Tibial nerve (tissue), 4 donors: ENCODE measurements at regions not wholly inside any gene's neighbourhood (a gene's known extent, or its start where the extent isn't known, plus 50 kb on each side); places are given as distances from the start of the nearest gene placed in this dataset.

Experiments
- DNase-seq, 2 donors: peaks; one replicate each; pipeline ENCODE4 v3.0.0-alpha.2; 2019; ENCODE audit warnings: low spot score in 2 of 2
- H3K27ac ChIP-seq, 4 donors: fragments of 200-600 bp; sonication (generic) in 3 of 4; one replicate each; pipeline ENCODE4 v1.5.1; 2017 to 2019; ENCODE audit warnings: mild to moderate bottlenecking in 1 of 4
- H3K27me3 ChIP-seq, 2 donors: fragments of 200-600 bp; sonication (generic) in 1 of 2; one replicate each; pipeline versions ENCODE4 v1.5.1 to v1.6.0; 2017 to 2019
- H3K36me3 ChIP-seq, 3 donors: fragments of 200-600 bp; sonication (generic); one replicate each; pipeline ENCODE4 v1.5.1; 2018 to 2019
- H3K4me1 ChIP-seq, 4 donors: fragments of 200-600 bp; sonication (generic) in 3 of 4; one replicate each; pipeline ENCODE4 v1.5.1; 2017 to 2019
- H3K4me3 ChIP-seq, 4 donors: fragments of 200-600 bp; sonication (generic) in 3 of 4; one replicate each; pipeline ENCODE4 v1.5.1; 2017 to 2019; ENCODE audit warnings: mild to moderate bottlenecking in 1 of 4, moderate library complexity in 1 of 4
- H3K9me3 ChIP-seq, 4 donors: fragments of 200-600 bp; sonication (generic) in 3 of 4; one replicate each; pipeline ENCODE4 v1.5.1; 2017 to 2019
- EP300 ChIP-seq, 2 donors: sonication (generic); formaldehyde crosslinking; IDR thresholded peaks; one replicate each; pipeline ENCODE4 v1.6.1; 2017; ENCODE audit warnings: antibody characterized with exemption in 2 of 2, mild to moderate bottlenecking in 1 of 2
- POLR2A ChIP-seq, 2 donors: fragments of 450-650 bp; IDR thresholded peaks; one replicate each; pipeline ENCODE4 v1.6.1; 2017; ENCODE audit warnings: antibody characterized with exemption in 2 of 2, mild to moderate bottlenecking in 2 of 2, moderate library complexity in 2 of 2
- WGBS, 2 donors: methylation state at CpG; one replicate each; pipeline ENCODE4 v1.1.5; 2018; 5-methylcytosine and 5-hydroxymethylcytosine counted together
- TF ChIP-seq, protein P1 (sequence below), 5 experiments: fragments of 200-600 bp in 3 of 5; fragments of 450-650 bp in 2 of 5; sonication (generic) in 3 of 5; IDR thresholded peaks; one replicate each; pipeline ENCODE4 v1.5.1; 2016 to 2019; ENCODE audit warnings: antibody characterized with exemption in 5 of 5, mild to moderate bottlenecking in 3 of 5, moderate library complexity in 2 of 5

DNA sequence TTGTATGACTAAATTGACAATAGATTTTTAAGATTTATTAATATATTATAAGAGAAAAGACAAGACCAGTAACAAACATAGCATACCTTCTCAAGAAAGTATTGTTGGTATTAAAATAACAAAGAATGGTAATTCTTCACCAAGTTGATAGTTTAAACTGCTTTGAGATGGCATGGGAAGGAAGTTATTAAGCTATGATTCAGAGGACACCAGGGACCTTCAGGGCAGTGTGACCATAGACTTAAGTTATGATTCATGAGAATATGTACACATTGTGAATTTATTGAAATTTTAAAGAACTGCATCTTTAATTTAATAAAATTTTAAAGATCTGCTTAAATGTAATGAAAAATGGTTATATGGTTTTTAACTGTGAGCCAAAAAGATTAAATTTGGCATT is 205.7 kb downstream of the DSEL start:
- Histone ChIP-seq H3K4me3 (no peak overlapping the region), H3K9me3 (no peaks in the 10 kb centered on the region), H3K4me1 (no peaks in the 10 kb centered on the region), H3K36me3 (no peaks in the 10 kb centered on the region), H3K27ac (no peak overlapping the region), H3K27me3 (no peaks in the 10 kb centered on the region)
- TF ChIP-seq POLR2A (IDR thresholded peaks at IDR 0.05) (no peak), EP300 (IDR thresholded peaks at IDR 0.05) (no peak)
- TF ChIP-seq, protein P1, sequence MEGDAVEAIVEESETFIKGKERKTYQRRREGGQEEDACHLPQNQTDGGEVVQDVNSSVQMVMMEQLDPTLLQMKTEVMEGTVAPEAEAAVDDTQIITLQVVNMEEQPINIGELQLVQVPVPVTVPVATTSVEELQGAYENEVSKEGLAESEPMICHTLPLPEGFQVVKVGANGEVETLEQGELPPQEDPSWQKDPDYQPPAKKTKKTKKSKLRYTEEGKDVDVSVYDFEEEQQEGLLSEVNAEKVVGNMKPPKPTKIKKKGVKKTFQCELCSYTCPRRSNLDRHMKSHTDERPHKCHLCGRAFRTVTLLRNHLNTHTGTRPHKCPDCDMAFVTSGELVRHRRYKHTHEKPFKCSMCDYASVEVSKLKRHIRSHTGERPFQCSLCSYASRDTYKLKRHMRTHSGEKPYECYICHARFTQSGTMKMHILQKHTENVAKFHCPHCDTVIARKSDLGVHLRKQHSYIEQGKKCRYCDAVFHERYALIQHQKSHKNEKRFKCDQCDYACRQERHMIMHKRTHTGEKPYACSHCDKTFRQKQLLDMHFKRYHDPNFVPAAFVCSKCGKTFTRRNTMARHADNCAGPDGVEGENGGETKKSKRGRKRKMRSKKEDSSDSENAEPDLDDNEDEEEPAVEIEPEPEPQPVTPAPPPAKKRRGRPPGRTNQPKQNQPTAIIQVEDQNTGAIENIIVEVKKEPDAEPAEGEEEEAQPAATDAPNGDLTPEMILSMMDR (IDR thresholded peaks at IDR 0.05) = no peak
- DNase-seq = no peak

GRCh38 chr18:67308819-67309218 is 207.7 kb downstream of the DSEL start:
- TF ChIP-seq, protein P1 (IDR thresholded peaks at IDR 0.05) = no peak
- TF ChIP-seq POLR2A (IDR thresholded peaks at IDR 0.05) (no peak), EP300 (IDR thresholded peaks at IDR 0.05) (no peak)
- no peak for DNase-seq
- WGBS, 2 donors = 68 to 73% methylated on average over 4 of the region's 4 CpGs
- H3K27ac ChIP-seq = no peak overlapping the region
- H3K4me1 ChIP-seq = no peaks in the 10 kb centered on the region
- H3K36me3 ChIP-seq = no peaks in the 10 kb centered on the region
- no peaks in the 10 kb centered on the region for H3K27me3 ChIP-seq
- H3K9me3 ChIP-seq = no peaks in the 10 kb centered on the region
- H3K4me3 ChIP-seq = no peak overlapping the region

- H3K36me3 ChIP-seq = no peaks in the 10 kb centered on the region
- no peaks in the 10 kb centered on the region for H3K27me3 ChIP-seq
- TF ChIP-seq POLR2A (IDR thresholded peaks at IDR 0.05) (no peak), EP300 (IDR thresholded peaks at IDR 0.05) (no peak)
- TF ChIP-seq, protein P1 (IDR thresholded peaks at IDR 0.05) = no peak
- H3K4me1 ChIP-seq = no peaks in the 10 kb centered on the region
- no peak overlapping the region for H3K4me3 ChIP-seq
- WGBS, 2 donors = 83 to 87% methylated on average over 3 of the region's 3 CpGs
- no peaks in the 10 kb centered on the region for H3K9me3 ChIP-seq
- no peak for DNase-seq
- no peak overlapping the region for H3K27ac ChIP-seq
Observed at GRCh38 chr18:67305466-67305865, 211.1 kb downstream of the DSEL start.

DNA sequence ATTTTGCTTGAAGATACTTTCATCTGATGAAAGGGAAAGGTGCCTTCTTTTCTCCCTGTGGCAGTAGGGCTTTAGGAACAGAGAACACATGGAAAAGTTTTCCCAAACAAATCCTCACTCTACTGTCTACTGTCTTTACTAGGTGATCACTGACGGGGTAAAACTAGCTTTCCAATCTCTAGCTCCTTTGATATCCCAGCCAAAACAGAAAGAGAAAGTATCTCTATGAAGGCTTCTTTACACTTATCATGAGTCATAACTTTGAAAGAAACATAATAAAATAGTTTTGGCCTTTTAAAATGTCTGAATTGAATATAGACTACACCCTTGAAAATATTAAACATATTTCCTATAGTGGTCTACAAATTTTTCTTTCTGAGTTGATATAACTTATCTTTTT is 214.5 kb downstream of the DSEL start:
- Histone ChIP-seq H3K4me3 (no peak overlapping the region), H3K36me3 (no peaks in the 10 kb centered on the region), H3K4me1 (no peaks in the 10 kb centered on the region), H3K27ac (no peak overlapping the region), H3K9me3 (no peaks in the 10 kb centered on the region), H3K27me3 (no peaks in the 10 kb centered on the region)
- DNase-seq = no peak
- TF ChIP-seq, protein P1 (IDR thresholded peaks at IDR 0.05) = no peak
- TF ChIP-seq POLR2A (IDR thresholded peaks at IDR 0.05) (no peak), EP300 (IDR thresholded peaks at IDR 0.05) (no peak)
- 65 to 88% methylated on average over 1 of the region's 1 CpG for WGBS, 2 donors

DNA sequence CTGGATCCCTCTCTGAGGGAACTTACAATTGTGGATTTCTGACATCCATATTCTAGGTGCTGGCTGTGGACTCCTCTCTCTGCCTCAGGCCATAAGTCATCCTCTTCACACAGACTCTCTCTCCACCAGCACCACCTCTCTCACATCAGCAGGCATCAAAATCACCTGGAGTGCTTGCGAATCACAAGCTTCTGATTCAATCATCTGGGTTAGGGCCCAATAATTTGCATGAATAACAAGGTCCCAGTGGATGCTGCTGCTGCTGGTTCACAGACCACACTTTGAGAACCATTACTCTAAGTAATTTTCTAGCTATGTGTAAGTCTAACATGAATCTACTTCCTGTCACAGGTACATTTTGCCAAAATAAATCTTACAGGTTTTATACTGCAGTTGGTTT is 214.9 kb downstream of the DSEL start:
- Histone ChIP-seq H3K4me1 (no peaks in the 10 kb centered on the region), H3K36me3 (no peaks in the 10 kb centered on the region), H3K4me3 (no peak overlapping the region), H3K9me3 (no peaks in the 10 kb centered on the region), H3K27me3 (no peaks in the 10 kb centered on the region), H3K27ac (no peak overlapping the region)
- 87 to 100% methylated on average over 1 of the region's 1 CpG for WGBS, 2 donors
- no peak for DNase-seq
- TF ChIP-seq EP300 (IDR thresholded peaks at IDR 0.05) = no peak
- TF ChIP-seq, protein P1 (IDR thresholded peaks at IDR 0.05) = no peak
- no peak for TF ChIP-seq POLR2A (IDR thresholded peaks at IDR 0.05)
